Ovary (tissue), 3 donors: ENCODE measurements at regions not wholly inside any gene's neighbourhood (a gene's known extent, or its start where the extent isn't known, plus 50 kb on each side); places are given as distances from the start of the nearest gene placed in this dataset.

ENCODE experiments used
- CTCF ChIP-seq, 3 donors: fragments of 450-650 bp in 2 of 3; fragments of 200-600 bp in 1 of 3; IDR thresholded peaks; one replicate each; pipeline versions ENCODE4 v1.5.1 to v1.8.0; 2016 to 2022; ENCODE audit warnings: antibody characterized with exemption in 3 of 3, mild to moderate bottlenecking in 1 of 3
- EP300 ChIP-seq: sonication (generic); formaldehyde crosslinking; IDR thresholded peaks from one replicate; pipeline ENCODE4 v1.6.1; 2017; ENCODE audit warnings: antibody characterized with exemption
- POLR2A ChIP-seq: fragments of 450-650 bp; IDR thresholded peaks from one replicate; pipeline ENCODE4 v1.6.1; 2017; ENCODE audit warnings: antibody characterized with exemption, mild to moderate bottlenecking, moderate library complexity
- donor health status: DM: no; HTN: no; CAD: no.

- TF ChIP-seq CTCF (IDR thresholded peaks at IDR 0.05): no peak
- no peak for TF ChIP-seq POLR2A
- TF ChIP-seq EP300: no peak
These were observed 190.4 kb downstream of the PRL start for GRCh38 chr6:22106451-22106850.
